Brain microvascular endothelial cell (primary cell): ENCODE measurements at regions not wholly inside any gene's neighbourhood (a gene's known extent, or its start where the extent isn't known, plus 50 kb on each side); places are given as distances from the start of the nearest gene placed in this dataset.
"Not testable (repeated sequence)": the region's sequence is repeated elsewhere in the genome, so short reads cannot be mapped to it uniquely, and the experiment has no call there.

Experiments used
- DNase-seq: peaks from one replicate; pipeline ENCODE4 v3.0.0-alpha.2; 2020
- H3K27ac ChIP-seq: fragments of 250-450 bp; sonication (Bioruptor Pico); 2 replicates; pipeline ENCODE4 v1.5.1; 2020; ENCODE audit warnings: mild to moderate bottlenecking, moderate library complexity
- H3K27me3 ChIP-seq: fragments of 250-450 bp; sonication (Bioruptor Pico); replicated peaks from 2 replicates; pipeline ENCODE4 v1.5.1; 2020; ENCODE audit warnings: mild to moderate bottlenecking
- H3K36me3 ChIP-seq: fragments of 250-450 bp; sonication (Bioruptor Pico); replicated peaks from 2 replicates; pipeline ENCODE4 v1.5.1; 2020; ENCODE audit warnings: mild to moderate bottlenecking
- H3K4me3 ChIP-seq: 2 replicates; pipeline ENCODE4 v1.5.1; 2011; ENCODE audit warnings: low read depth, mild to moderate bottlenecking, control low read depth, low read length, moderate library complexity
- in situ Hi-C: cut with HindIII; loops from 2 replicates; pipeline ENCODE4 v1.10.0; 2017; ENCODE audit warnings: low sequenced_read_pairs, low pct_ligation_motif_present
- TF ChIP-seq, protein P1 (sequence below): IDR thresholded peaks from 2 replicates; pipeline ENCODE4 v1.5.1; 2011; ENCODE audit warnings: low read depth, mild to moderate bottlenecking, moderate library complexity, low read length, control low read depth, inconsistent platforms; ENCODE audit errors: missing control alignments

DNA sequence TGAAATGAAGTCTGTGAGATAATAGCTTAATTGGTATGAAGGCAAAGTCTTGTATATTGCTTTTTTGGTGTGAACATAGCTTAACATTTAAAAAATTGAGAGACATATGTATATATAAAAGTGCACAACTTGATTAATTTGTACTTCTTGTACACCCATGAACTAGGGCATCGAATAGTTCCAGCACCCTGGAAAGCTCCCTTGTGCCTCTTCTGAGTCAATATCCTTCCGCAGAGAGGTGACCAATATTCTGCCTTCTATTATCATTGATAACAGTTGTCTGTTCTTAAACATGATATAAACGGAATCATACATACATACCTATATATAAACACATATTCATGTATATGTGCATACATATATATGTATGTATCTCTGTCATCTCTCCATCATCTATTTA lies 185.4 kb downstream of the PHF2 start:
- H3K27me3 ChIP-seq = no peaks in the 10 kb centered on the region
- TF ChIP-seq, protein P1, sequence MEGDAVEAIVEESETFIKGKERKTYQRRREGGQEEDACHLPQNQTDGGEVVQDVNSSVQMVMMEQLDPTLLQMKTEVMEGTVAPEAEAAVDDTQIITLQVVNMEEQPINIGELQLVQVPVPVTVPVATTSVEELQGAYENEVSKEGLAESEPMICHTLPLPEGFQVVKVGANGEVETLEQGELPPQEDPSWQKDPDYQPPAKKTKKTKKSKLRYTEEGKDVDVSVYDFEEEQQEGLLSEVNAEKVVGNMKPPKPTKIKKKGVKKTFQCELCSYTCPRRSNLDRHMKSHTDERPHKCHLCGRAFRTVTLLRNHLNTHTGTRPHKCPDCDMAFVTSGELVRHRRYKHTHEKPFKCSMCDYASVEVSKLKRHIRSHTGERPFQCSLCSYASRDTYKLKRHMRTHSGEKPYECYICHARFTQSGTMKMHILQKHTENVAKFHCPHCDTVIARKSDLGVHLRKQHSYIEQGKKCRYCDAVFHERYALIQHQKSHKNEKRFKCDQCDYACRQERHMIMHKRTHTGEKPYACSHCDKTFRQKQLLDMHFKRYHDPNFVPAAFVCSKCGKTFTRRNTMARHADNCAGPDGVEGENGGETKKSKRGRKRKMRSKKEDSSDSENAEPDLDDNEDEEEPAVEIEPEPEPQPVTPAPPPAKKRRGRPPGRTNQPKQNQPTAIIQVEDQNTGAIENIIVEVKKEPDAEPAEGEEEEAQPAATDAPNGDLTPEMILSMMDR = no peak
- no peaks in the 10 kb centered on the region for H3K36me3 ChIP-seq
- DNase-seq = no peak
- no peak overlapping the region for H3K4me3 ChIP-seq
- H3K27ac ChIP-seq = no peak overlapping the region
- in situ Hi-C loops = no loop called here

DNA sequence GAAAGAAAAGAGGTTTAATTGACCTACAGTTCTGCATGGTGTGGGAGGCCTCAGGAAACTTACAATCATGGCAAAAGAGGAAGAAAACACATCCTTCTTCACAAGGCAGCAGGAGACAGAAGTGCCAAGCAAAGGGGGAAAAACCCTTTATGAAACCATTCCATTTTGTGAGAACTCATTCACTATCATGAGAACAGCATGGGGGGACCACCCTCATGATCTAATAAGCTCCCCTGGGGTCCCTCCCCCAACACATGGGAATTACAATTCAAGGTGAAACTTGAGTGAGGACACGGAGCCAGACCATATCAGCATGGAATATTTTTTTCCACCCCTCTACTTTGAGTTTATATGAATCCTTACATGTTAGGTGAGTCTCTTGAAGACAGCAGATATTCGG lies 173.7 kb downstream of the PHF2 start:
- in situ Hi-C loops = no loop called here
- TF ChIP-seq, protein P1 = no peak
- DNase-seq = no peak
- Histone ChIP-seq H3K4me3 (no peak overlapping the region), H3K27ac (no peak overlapping the region), H3K36me3 (no peaks in the 10 kb centered on the region), H3K27me3 (no peaks in the 10 kb centered on the region)

DNA sequence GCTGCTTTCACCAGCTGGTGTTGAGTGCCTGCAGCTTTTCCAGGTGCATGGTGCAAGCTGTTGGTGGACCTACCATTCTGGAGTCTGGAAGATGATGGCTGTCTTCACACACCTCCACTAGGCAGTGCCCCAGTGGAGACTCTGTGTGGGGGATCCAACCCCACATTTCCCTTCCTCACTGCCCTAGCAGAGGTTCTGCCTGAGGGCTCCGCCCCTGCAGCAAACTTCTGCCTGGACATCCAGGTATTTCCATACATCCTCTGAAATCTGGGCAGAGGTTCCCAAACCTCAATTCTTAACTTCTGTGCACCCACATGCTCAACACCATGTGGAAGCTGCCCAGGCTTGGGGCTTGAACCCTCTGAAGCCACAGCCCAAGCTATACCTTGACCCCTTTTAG lies 172.4 kb downstream of the PHF2 start:
- H3K4me3 ChIP-seq, H3K27ac ChIP-seq, H3K27me3 ChIP-seq, in situ Hi-C loops, DNase-seq, H3K36me3 ChIP-seq: not testable (repeated sequence)

DNA sequence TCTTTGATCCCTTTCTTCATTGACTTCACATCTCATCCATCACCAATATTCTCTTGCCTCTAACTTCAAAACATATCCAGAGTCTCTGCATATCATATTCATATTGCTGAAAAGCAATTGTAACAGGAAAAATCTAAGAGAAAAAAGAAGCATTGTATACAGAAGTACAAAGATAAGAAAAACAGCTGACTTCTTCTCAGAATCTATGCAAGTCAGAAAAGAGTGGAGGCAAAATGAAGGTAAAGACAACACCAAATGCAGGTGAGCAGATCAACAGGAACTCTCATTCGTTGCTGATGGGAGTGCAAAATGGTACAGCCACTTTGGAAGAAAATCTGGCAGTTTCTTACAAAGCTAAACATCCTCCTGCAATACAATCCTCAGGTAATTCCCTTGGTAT lies 155.6 kb downstream of the PHF2 start:
- Histone ChIP-seq H3K27me3 (no peaks in the 10 kb centered on the region), H3K36me3 (no peaks in the 10 kb centered on the region), H3K27ac (no peak overlapping the region), H3K4me3 (no peak overlapping the region)
- in situ Hi-C loops = no loop called here
- DNase-seq = no peak
- TF ChIP-seq, protein P1 = no peak

DNA sequence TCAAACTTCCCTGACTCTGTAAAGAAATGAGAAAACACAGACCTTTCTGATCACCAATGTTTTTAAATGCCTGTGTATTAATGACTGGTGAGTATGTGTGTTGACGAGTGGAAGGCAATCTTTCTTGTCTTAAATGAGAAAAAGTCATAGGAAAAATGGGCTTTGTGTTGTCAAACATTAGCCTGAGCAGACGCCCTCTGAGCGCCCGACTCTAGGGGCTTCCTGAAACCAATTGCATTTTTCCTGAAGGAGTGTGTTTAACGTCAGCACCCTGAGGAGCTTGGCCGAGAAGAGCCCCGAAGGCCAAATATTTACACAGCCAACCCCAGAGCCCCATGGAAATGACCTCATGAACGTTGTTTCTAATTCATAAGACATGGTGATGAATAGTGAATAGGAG lies 154.3 kb downstream of the PHF2 start:
- TF ChIP-seq, protein P1 = no peak
- no peak for DNase-seq
- Histone ChIP-seq H3K4me3 (no peak overlapping the region), H3K27ac (no peak overlapping the region), H3K27me3 (no peaks in the 10 kb centered on the region), H3K36me3 (no peaks in the 10 kb centered on the region)
- in situ Hi-C loops = no loop called here

DNA sequence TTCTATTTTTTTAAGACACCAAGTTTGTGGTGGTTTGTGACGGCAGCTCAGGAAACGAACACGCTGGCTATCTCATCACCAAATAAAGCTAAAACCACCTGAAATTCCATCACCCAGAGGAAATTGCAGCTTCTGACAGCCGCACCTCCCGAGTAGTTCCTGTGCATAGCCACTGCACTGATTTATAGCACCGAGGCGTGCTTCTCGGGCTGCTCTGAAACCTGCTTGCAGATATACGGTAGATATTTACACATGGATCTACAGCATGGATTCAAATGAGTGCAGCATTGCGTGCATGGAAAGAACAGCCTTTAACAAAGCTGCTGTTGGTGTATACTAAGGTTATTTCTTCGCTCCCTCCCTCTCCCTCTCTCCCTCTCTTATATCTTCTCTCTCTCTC lies 153.8 kb downstream of the PHF2 start:
- in situ Hi-C loops = no loop called here
- H3K27ac ChIP-seq = no peak overlapping the region
- DNase-seq = no peak
- H3K4me3 ChIP-seq = no peak overlapping the region
- TF ChIP-seq, protein P1 = no peak
- no peaks in the 10 kb centered on the region for H3K27me3 ChIP-seq
- no peaks in the 10 kb centered on the region for H3K36me3 ChIP-seq
